Type B pancreatic cell (in vitro differentiated cells): ENCODE measurements at regions not wholly inside any gene's neighbourhood (a gene's known extent, or its start where the extent isn't known, plus 50 kb on each side); places are given as distances from the start of the nearest gene placed in this dataset.

Experiments
- DNase-seq: peaks from one replicate; pipeline ENCODE4 v3.0.0; 2021; ENCODE audit warnings: mixed read lengths; ENCODE audit not compliant: unreplicated experiment; ENCODE audit errors: extremely low spot score
- H3K27ac Mint-ChIP-seq: 2 replicates; pipeline ENCODE4 v1.8.0; 2021; ENCODE audit warnings: mild to moderate bottlenecking, mixed read lengths
- H3K27me3 Mint-ChIP-seq: 2 replicates; pipeline ENCODE4 v1.8.0; 2021; ENCODE audit warnings: mixed read lengths
- H3K36me3 Mint-ChIP-seq: 2 replicates; pipeline ENCODE4 v1.8.0; 2021; ENCODE audit warnings: mixed read lengths
- H3K4me1 Mint-ChIP-seq: one replicate; pipeline ENCODE4 v1.8.0; 2021; ENCODE audit warnings: mixed read lengths; ENCODE audit not compliant: unreplicated experiment
- H3K4me3 Mint-ChIP-seq: 2 replicates; pipeline ENCODE4 v1.8.0; 2021; ENCODE audit warnings: mild to moderate bottlenecking, mixed read lengths
- H3K9me3 Mint-ChIP-seq: 2 replicates; pipeline ENCODE4 v1.8.0; 2021; ENCODE audit warnings: mixed read lengths
- TF ChIP-seq, protein P1 (sequence below): fragments of 200-600 bp; sonication (generic); conservative IDR thresholded peaks from 2 replicates; pipeline ENCODE4 v1.5.0; 2021; ENCODE audit warnings: antibody characterized with exemption, mild to moderate bottlenecking

DNA sequence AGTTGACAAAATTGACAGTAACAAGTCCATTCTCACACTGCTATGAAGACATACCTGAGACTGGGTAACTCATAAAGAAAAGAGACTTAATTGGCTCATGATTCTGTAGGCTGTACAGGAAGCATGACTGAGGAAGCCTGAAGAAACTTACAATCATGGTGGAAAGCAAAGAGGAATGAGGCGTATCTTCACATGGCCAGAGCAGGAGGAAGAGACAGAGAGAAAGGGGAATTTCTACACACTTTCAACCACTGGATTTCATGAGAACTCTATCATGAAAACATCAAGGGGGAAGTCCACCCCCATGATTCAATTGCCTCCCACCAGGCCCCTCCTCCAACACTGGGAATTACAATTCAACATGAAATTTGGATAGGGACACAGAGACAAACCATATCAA is 758.4 kb upstream of the SLITRK1 start:
- no peak for DNase-seq
- Mint-ChIP-seq H3K4me3 (no peak overlapping the region), H3K27me3 (no peaks in the 10 kb centered on the region), H3K9me3 (no peaks in the 10 kb centered on the region), H3K4me1 (no peaks in the 10 kb centered on the region), H3K36me3 (no peaks in the 10 kb centered on the region), H3K27ac (no peak overlapping the region)
- TF ChIP-seq, protein P1, sequence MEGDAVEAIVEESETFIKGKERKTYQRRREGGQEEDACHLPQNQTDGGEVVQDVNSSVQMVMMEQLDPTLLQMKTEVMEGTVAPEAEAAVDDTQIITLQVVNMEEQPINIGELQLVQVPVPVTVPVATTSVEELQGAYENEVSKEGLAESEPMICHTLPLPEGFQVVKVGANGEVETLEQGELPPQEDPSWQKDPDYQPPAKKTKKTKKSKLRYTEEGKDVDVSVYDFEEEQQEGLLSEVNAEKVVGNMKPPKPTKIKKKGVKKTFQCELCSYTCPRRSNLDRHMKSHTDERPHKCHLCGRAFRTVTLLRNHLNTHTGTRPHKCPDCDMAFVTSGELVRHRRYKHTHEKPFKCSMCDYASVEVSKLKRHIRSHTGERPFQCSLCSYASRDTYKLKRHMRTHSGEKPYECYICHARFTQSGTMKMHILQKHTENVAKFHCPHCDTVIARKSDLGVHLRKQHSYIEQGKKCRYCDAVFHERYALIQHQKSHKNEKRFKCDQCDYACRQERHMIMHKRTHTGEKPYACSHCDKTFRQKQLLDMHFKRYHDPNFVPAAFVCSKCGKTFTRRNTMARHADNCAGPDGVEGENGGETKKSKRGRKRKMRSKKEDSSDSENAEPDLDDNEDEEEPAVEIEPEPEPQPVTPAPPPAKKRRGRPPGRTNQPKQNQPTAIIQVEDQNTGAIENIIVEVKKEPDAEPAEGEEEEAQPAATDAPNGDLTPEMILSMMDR: no peak

- no peaks in the 10 kb centered on the region for H3K36me3 Mint-ChIP-seq
- no peak overlapping the region for H3K4me3 Mint-ChIP-seq
- peaks cover 19% of the 10 kb centered on the region for H3K27me3 Mint-ChIP-seq
- H3K27ac Mint-ChIP-seq: no peak overlapping the region
- no peaks in the 10 kb centered on the region for H3K4me1 Mint-ChIP-seq
- TF ChIP-seq, protein P1: no peak
- no peak for DNase-seq
- no peaks in the 10 kb centered on the region for H3K9me3 Mint-ChIP-seq
Measured at GRCh38 chr13:84630476-84630875, 748.2 kb upstream of the SLITRK1 start.

DNA sequence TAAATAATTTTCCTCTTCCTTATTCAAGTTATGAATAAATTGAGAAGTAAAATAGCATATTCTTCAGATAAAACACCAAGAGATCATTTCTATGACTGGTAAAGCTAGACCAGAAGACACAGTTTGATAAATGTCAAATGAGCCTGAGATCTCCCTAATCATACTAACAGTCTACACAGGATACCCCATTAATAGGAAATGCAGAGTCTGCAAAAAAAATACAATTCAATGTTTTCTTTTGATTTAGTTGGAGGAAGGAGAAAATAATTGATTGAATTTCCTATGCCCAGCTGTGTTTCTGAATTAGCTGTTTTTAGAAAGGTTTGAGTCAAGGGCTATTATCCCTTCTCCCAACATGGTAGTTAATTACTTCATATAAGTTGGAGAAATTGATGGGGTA is 734.6 kb upstream of the SLITRK1 start:
- Mint-ChIP-seq H3K4me3 (no peak overlapping the region), H3K36me3 (no peaks in the 10 kb centered on the region), H3K27ac (no peak overlapping the region), H3K9me3 (no peaks in the 10 kb centered on the region), H3K27me3 (no peaks in the 10 kb centered on the region), H3K4me1 (no peaks in the 10 kb centered on the region)
- TF ChIP-seq, protein P1: no peak
- no peak for DNase-seq

- TF ChIP-seq, protein P1: no peak
- Mint-ChIP-seq H3K9me3 (no peaks in the 10 kb centered on the region), H3K27me3 (no peaks in the 10 kb centered on the region), H3K4me1 (no peaks in the 10 kb centered on the region), H3K27ac (no peak overlapping the region), H3K4me3 (no peak overlapping the region), H3K36me3 (no peaks in the 10 kb centered on the region)
- no peak for DNase-seq
Measured at GRCh38 chr13:84609716-84610115, 727.4 kb upstream of the SLITRK1 start.

DNA sequence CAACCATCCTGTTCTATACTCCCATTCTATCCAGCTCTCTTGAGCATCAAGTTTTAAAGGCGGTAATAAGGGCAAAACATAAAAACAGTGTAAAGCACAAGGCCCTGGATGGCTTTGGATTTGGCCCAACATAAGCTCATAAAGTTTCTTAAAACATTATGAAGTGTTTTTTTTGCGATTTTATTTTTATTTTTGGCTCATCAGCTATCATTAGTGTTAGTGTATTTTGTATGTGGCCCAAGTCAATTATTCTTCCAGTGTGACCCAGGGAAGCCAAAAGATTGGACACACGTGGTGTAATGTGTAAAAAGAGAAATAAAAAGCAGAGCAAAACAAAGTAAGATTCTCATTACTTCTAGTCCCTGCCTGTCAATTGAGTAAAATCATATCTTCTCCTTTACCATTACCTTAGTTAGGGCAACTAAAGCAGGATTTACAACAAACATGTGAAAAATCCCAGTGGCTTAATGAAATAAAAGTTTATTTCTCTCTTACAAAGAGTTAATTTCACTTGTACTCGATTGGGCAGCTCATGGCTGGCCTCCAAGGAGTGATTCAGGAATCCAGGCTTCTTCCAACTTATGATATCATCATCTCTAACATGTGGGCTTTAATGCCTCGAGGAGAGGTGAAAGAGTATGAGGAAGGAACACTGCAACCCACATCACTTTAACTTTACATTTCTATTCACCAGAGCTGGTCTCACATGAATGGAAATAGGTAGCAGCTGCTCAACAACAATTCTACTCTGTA is 725.2 kb upstream of the SLITRK1 start:
- DNase-seq: no peak
- Mint-ChIP-seq H3K4me1 (no peaks in the 10 kb centered on the region), H3K4me3 (no peak overlapping the region), H3K36me3 (no peaks in the 10 kb centered on the region), H3K27ac (no peak overlapping the region), H3K9me3 (peaks cover 3% of the 10 kb centered on the region), H3K27me3 (no peaks in the 10 kb centered on the region)
- TF ChIP-seq, protein P1: no peak
